Nephron (organoid): ENCODE measurements at regions not wholly inside any gene's neighbourhood (a gene's known extent, or its start where the extent isn't known, plus 50 kb on each side); places are given as distances from the start of the nearest gene placed in this dataset.
A peak's percentile ranks its signal among the peaks of the same experiment; 100 is the strongest.

Source experiments
- H3K27ac Mint-ChIP-seq, 3 experiments: 2 replicates each; pipeline ENCODE4 v1.8.0; 2020; ENCODE audit warnings: mixed read lengths in 3 of 3, mild to moderate bottlenecking in 2 of 3, moderate library complexity in 1 of 3
- H3K27me3 Mint-ChIP-seq: 2 replicates; pipeline ENCODE4 v1.8.0; 2021; ENCODE audit warnings: low read depth, mild to moderate bottlenecking, moderate library complexity, mixed read lengths
- H3K36me3 Mint-ChIP-seq: 2 replicates; pipeline ENCODE4 v1.8.0; 2020; ENCODE audit warnings: low read depth, mixed read lengths
- H3K4me1 Mint-ChIP-seq: 2 replicates; pipeline ENCODE4 v1.8.0; 2020; ENCODE audit warnings: mixed read lengths
- H3K4me3 Mint-ChIP-seq, 3 experiments: 2 replicates each; pipeline ENCODE4 v1.8.0; 2020; ENCODE audit warnings: mild to moderate bottlenecking in 3 of 3, mixed read lengths in 3 of 3, moderate library complexity in 2 of 3
- H3K9me3 Mint-ChIP-seq: 2 replicates; pipeline ENCODE4 v1.8.0; 2020; ENCODE audit warnings: mixed read lengths
- TF ChIP-seq, protein P1 (sequence below), 3 experiments: fragments of 200-600 bp; sonication (generic); IDR thresholded peaks; one replicate each; pipeline ENCODE4 v1.5.0; 2021; ENCODE audit warnings: antibody characterized with exemption in 3 of 3; ENCODE audit not compliant: unreplicated experiment in 3 of 3

DNA sequence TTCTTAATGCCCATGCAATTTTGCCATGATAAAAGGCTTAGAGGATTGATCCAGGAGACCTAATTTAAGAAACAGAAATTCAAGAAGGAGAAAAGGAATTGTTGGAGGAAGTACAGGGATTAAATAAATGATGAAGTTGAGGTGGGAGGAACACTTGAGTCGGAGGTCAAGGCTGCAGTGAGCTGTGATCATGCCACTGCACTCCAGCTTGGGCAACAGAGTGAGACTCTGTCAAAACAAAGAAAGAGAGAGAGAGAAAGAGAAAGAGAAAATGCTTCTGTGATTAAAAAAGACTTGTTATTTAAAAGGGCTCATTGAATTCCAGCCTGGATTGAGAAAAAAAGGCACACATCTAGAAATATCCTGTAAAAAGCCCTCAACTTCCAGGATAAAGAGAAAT lies 123.2 kb downstream of the B3GNT2 start:
- Mint-ChIP-seq H3K27me3 (no peaks in the 10 kb centered on the region), H3K4me3 (no peak overlapping the region), H3K9me3 (peaks cover 1% of the 10 kb centered on the region), H3K4me1 (peaks cover 19% of the 10 kb centered on the region), H3K27ac (peak overlapping the region in 2 of 3 experiments; percentile 15 to 78), H3K36me3 (no peaks in the 10 kb centered on the region)
- TF ChIP-seq, protein P1, sequence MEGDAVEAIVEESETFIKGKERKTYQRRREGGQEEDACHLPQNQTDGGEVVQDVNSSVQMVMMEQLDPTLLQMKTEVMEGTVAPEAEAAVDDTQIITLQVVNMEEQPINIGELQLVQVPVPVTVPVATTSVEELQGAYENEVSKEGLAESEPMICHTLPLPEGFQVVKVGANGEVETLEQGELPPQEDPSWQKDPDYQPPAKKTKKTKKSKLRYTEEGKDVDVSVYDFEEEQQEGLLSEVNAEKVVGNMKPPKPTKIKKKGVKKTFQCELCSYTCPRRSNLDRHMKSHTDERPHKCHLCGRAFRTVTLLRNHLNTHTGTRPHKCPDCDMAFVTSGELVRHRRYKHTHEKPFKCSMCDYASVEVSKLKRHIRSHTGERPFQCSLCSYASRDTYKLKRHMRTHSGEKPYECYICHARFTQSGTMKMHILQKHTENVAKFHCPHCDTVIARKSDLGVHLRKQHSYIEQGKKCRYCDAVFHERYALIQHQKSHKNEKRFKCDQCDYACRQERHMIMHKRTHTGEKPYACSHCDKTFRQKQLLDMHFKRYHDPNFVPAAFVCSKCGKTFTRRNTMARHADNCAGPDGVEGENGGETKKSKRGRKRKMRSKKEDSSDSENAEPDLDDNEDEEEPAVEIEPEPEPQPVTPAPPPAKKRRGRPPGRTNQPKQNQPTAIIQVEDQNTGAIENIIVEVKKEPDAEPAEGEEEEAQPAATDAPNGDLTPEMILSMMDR (IDR thresholded peaks at IDR 0.05; ENCODE audit: unreplicated experiment in 3 of 3), result no peak

DNA sequence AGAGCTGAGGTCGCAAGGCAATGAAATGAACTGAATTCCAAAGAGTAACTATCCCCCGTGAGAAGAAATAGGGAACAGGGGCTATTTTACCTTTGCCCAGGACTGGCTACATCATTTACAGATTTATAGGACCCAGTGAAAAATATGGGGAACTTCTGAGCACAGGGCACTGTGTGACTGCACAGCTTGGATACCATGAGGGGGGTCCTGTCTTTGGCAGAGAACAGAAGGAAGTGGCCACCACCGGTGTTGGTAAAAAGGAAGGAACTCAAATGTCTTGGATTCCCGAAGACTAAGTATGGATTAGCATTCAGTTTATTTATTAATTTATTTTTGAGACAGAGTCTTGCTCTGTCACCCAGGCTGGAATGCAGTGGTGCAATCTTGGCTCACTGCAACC lies 119.6 kb downstream of the B3GNT2 start:
- H3K4me3 Mint-ChIP-seq, result no peak overlapping the region
- no peaks in the 10 kb centered on the region for H3K9me3 Mint-ChIP-seq
- H3K27ac Mint-ChIP-seq, result no peak overlapping the region
- H3K27me3 Mint-ChIP-seq, result no peaks in the 10 kb centered on the region
- H3K4me1 Mint-ChIP-seq, result peaks cover 6% of the 10 kb centered on the region
- TF ChIP-seq, protein P1 (IDR thresholded peaks at IDR 0.05; ENCODE audit: unreplicated experiment in 3 of 3), result no peak
- no peaks in the 10 kb centered on the region for H3K36me3 Mint-ChIP-seq

DNA sequence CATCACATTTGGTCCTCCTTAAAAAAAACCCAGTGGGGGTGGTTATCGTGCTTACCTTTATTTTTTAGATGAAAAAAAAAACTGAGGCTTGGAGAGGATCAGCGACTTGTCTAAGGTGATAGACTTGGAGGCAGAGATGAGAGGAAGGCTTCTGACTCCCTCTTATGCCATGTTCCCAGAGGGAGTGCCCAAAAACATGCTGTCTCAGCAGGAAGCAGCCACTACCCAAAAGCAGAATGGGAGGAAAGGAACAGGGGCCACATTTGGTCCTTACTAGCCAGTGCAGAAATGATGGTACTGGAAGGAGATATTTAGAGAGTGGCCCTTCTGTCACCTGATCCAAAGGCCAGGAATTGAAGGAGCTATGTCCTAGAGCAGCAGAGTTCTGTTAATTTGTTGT lies 118.4 kb downstream of the B3GNT2 start:
- no peak overlapping the region for H3K4me3 Mint-ChIP-seq
- H3K36me3 Mint-ChIP-seq, result no peaks in the 10 kb centered on the region
- no peak overlapping the region for H3K27ac Mint-ChIP-seq
- TF ChIP-seq, protein P1 (IDR thresholded peaks at IDR 0.05; ENCODE audit: unreplicated experiment in 3 of 3), result no peak
- no peaks in the 10 kb centered on the region for H3K27me3 Mint-ChIP-seq
- H3K4me1 Mint-ChIP-seq, result peaks cover 17% of the 10 kb centered on the region
- H3K9me3 Mint-ChIP-seq, result no peaks in the 10 kb centered on the region

DNA sequence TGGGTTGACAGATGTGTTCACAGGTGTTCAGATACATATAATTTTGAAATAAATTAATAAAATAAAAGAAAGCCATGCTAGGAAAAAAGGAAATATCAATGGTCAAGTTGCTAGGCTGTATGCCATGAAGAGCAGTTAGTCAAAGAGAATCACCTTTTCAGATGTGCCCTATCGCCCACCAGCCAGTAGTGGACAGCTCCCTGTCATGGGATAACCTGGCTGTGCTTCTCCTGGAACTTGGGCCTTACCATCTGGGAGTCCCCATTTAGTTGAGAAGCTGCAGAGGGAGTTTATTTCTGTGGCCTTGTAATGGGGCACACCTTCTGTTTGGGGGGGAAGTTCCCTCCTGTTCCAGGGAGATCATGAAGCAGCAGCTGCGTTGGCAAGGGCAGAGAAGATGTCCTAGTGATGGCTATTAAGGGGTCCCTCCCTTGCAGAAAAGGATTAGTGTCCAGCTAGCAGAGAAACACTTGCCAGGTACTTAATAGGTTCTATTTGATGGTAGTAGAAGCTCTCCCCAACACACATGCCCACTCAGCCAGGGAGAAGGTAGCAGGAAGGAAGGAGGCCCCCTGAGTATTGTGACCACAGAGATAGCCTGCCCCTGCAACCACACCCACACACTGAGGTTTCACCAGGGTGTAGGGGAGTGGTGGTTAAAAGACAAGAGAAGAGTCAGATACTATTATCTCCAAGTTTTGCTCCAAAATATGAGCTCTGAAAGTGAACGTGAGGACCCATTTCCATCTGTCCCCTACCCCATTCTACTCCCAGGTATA lies 117.7 kb downstream of the B3GNT2 start:
- Mint-ChIP-seq H3K4me3 (no peak overlapping the region), H3K27ac (no peak overlapping the region), H3K9me3 (no peaks in the 10 kb centered on the region), H3K27me3 (peaks cover 3% of the 10 kb centered on the region), H3K36me3 (no peaks in the 10 kb centered on the region), H3K4me1 (peaks cover 13% of the 10 kb centered on the region)
- TF ChIP-seq, protein P1 (IDR thresholded peaks at IDR 0.05; ENCODE audit: unreplicated experiment in 3 of 3), result no peak

DNA sequence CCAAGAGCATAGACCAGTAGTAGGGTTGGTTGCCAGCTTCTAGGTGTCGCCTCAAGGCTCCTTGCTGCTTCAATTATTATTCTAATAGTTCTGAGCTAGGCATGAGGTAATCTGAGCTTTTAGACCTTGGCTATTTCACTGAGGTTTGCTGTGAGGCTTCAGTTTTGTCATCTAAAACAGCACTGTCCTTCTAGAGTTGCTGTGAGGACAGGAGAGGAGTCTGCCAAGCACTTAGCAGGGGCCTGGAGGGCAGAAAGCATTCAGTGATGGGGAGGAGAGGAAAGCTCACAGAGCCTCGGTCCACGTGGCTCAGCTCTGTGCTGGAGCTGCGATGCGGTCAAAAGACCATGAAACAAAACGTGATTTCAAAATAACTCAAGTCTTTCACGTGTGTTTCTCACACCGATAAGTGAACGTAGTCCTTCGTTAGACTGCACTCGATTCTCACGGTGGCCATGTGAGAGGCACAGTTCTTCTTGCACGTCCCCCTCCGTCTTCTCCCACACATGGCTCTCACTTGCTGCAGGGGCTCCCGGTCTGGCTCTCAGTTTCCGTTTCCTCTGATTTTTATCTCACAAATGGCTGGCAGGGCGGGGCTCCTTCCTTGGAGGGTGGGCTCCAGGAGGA lies 113.7 kb downstream of the B3GNT2 start:
- Mint-ChIP-seq H3K9me3 (no peaks in the 10 kb centered on the region), H3K4me1 (peaks cover 35% of the 10 kb centered on the region), H3K36me3 (no peaks in the 10 kb centered on the region), H3K4me3 (no peak overlapping the region), H3K27ac (peak overlapping the region in 2 of 3 experiments; percentile 34 to 61), H3K27me3 (peaks cover 4% of the 10 kb centered on the region)
- TF ChIP-seq, protein P1 (IDR thresholded peaks at IDR 0.05; ENCODE audit: unreplicated experiment in 3 of 3), result no peak
